OCI-LY3 (cell line): ENCODE measurements at regions not wholly inside any gene's neighbourhood (a gene's known extent, or its start where the extent isn't known, plus 50 kb on each side); places are given as distances from the start of the nearest gene placed in this dataset.

Source experiments
- H2AFZ ChIP-seq: fragments of 200-600, 300-600 bp; shearing (Covaris generic); 2 replicates; pipeline ENCODE4 v1.6.0; 2014; ENCODE audit warnings: antibody characterized with exemption, low read depth, low read length
- H3K27ac ChIP-seq: fragments of 200-600, 300-600 bp; sonication (generic); 2 replicates; pipeline ENCODE4 v1.5.1; 2014; ENCODE audit warnings: mild to moderate bottlenecking, low read length, moderate library complexity, mixed read lengths
- H3K27me3 ChIP-seq: fragments of 200-600, 300-600 bp; sonication (generic); 2 replicates; pipeline ENCODE4 v1.6.1; 2014; ENCODE audit warnings: low read depth, low read length, mixed read lengths
- H3K36me3 ChIP-seq: fragments of 200-600, 300-600 bp; sonication (generic); replicated peaks from 2 replicates; pipeline ENCODE3; 2014; ENCODE audit warnings: low read depth, low read length, mixed read lengths
- H3K4me1 ChIP-seq: fragments of 300-600, 200-600 bp; sonication (generic); 2 replicates; pipeline ENCODE4 v1.6.1; 2014; ENCODE audit warnings: low read length, mixed read lengths
- H3K4me2 ChIP-seq: fragments of 200-600, 300-600 bp; sonication (generic); 2 replicates; pipeline ENCODE4 v1.6.1; 2014; ENCODE audit warnings: low read length, mixed read lengths
- H3K4me3 ChIP-seq: fragments of 300-600, 200-600 bp; sonication (generic); 2 replicates; pipeline ENCODE4 v1.5.1; 2014; ENCODE audit warnings: antibody characterized with exemption, mild to moderate bottlenecking, low read length, moderate library complexity
- H3K79me2 ChIP-seq: fragments of 300-600, 200-600 bp; shearing (Covaris generic); 2 replicates; pipeline ENCODE4 v1.6.1; 2014; ENCODE audit warnings: mild to moderate bottlenecking, low read length, mixed read lengths
- H3K9ac ChIP-seq: fragments of 300-600, 200-600 bp; shearing (Covaris generic); 2 replicates; pipeline ENCODE4 v1.6.0; 2014; ENCODE audit warnings: mild to moderate bottlenecking, low read length, moderate library complexity
- H3K9me3 ChIP-seq: fragments of 200-600, 300-600 bp; shearing (Covaris generic); 2 replicates; pipeline ENCODE4 v1.6.1; 2014; ENCODE audit warnings: low read length, mixed read lengths; ENCODE audit not compliant: insufficient read depth
- H4K20me1 ChIP-seq: fragments of 200-600, 300-600 bp; sonication (generic); 2 replicates; pipeline ENCODE4 v1.6.1; 2016; ENCODE audit warnings: low read length, mixed read lengths; ENCODE audit not compliant: insufficient read depth
- EZH2phosphoT487 ChIP-seq: fragments of 200-600 bp; shearing (Covaris generic); IDR thresholded peaks from 2 replicates; pipeline ENCODE4 v1.6.1; 2018; ENCODE audit warnings: antibody characterized with exemption, mixed run types, low read depth
- TF ChIP-seq, protein P1 (sequence below): fragments of 200-600, 300-600 bp; sonication (generic); IDR thresholded peaks from 2 replicates; pipeline ENCODE4 v1.5.1; 2014; ENCODE audit warnings: antibody characterized with exemption, low read length, low read depth

DNA sequence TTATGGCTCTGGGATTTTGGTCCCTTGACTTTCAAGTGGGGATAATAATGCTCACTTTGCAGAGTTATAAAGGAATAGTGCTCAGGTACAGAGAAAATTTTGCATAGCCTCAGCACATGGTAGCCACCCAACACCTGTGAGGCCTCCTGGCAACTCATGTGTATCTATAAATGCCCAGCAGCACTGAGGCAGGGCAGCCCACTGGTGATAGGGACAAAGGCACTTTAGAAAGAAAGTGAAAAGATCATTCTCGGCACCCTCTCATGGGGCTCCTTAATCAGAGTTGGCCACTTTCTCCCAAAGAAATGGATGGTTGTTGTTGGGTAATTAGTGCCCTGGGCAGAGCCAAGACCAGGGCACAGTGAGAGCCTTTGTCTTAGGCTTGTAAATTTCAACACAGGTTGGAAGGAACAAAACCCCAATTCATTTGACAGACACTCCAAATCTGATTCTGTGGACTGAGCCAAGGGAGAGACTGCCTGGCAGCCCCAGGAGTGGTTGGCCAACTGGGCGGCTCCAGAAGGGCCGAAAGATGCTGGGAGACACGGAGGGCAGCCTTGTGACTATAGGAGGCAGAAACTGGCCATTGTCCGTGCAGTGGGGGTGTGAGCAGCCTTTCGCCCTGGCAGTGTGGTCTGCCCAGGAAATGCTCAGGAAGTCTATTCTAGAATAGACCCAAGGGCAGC lies 213.2 kb upstream of the RGMA start:
- TF ChIP-seq, protein P1, sequence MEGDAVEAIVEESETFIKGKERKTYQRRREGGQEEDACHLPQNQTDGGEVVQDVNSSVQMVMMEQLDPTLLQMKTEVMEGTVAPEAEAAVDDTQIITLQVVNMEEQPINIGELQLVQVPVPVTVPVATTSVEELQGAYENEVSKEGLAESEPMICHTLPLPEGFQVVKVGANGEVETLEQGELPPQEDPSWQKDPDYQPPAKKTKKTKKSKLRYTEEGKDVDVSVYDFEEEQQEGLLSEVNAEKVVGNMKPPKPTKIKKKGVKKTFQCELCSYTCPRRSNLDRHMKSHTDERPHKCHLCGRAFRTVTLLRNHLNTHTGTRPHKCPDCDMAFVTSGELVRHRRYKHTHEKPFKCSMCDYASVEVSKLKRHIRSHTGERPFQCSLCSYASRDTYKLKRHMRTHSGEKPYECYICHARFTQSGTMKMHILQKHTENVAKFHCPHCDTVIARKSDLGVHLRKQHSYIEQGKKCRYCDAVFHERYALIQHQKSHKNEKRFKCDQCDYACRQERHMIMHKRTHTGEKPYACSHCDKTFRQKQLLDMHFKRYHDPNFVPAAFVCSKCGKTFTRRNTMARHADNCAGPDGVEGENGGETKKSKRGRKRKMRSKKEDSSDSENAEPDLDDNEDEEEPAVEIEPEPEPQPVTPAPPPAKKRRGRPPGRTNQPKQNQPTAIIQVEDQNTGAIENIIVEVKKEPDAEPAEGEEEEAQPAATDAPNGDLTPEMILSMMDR, result no peak
- TF ChIP-seq EZH2phosphoT487, result no peak
- no peaks in the 10 kb centered on the region for H3K4me1 ChIP-seq
- H3K27me3 ChIP-seq, result peaks cover 7% of the 10 kb centered on the region
- no peak overlapping the region for H3K9ac ChIP-seq
- no peaks in the 10 kb centered on the region for H3K79me2 ChIP-seq
- H4K20me1 ChIP-seq, result no peaks in the 10 kb centered on the region
- no peak overlapping the region for H3K4me3 ChIP-seq
- no peaks in the 10 kb centered on the region for H3K36me3 ChIP-seq
- H3K9me3 ChIP-seq, result no peaks in the 10 kb centered on the region
- H3K4me2 ChIP-seq, result no peak overlapping the region
- H2AFZ ChIP-seq, result no peak overlapping the region
- no peak overlapping the region for H3K27ac ChIP-seq

DNA sequence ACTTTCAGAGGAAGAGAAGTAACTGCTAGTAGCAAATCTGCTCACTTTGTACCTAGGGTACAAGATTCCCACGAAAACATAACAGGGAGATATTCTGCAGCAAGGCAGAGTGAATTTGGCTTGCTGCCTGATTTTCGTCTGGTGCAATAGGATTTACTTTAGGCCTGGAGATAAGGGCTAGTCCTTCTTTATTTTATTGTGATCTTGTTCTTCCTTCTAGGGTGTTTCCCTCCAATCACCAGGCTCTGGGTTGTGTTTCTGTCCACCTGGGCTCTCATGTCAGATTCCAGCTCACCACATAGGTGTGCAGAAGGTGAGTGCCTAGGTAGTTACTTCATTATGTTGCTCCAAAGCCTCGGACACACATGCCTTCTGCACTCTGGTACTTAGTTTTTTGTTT lies 211.8 kb upstream of the RGMA start:
- Histone ChIP-seq H3K4me2 (no peak overlapping the region), H3K27ac (no peak overlapping the region), H3K9ac (no peak overlapping the region), H3K36me3 (no peaks in the 10 kb centered on the region), H2AFZ (no peak overlapping the region), H3K27me3 (peaks cover 7% of the 10 kb centered on the region), H3K4me3 (no peak overlapping the region), H4K20me1 (no peaks in the 10 kb centered on the region), H3K4me1 (no peaks in the 10 kb centered on the region), H3K9me3 (no peaks in the 10 kb centered on the region), H3K79me2 (no peaks in the 10 kb centered on the region)
- TF ChIP-seq, protein P1, result no peak
- TF ChIP-seq EZH2phosphoT487, result no peak

DNA sequence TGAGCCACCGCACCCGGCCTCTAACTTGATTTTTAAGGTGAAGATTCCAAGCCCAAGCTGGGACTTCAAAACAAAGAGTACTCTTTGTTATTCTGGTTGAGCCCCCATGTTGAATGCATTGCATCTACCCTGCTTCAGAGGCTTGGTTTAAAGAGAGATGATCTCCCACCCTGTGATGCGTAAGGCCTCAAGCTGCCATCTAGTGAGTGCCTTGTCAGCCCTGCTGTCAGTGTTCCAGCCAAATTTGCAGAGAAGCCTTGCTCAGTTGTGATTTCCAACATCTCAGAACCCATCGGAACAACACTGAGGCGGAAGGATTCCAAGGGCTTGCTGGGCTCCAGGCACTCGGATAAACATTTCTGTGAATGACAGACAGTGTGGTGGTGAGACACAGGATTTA lies 210.7 kb upstream of the RGMA start:
- Histone ChIP-seq H3K9me3 (no peaks in the 10 kb centered on the region), H3K9ac (no peak overlapping the region), H3K79me2 (no peaks in the 10 kb centered on the region), H3K27me3 (peaks cover 5% of the 10 kb centered on the region), H3K4me2 (no peak overlapping the region), H4K20me1 (no peaks in the 10 kb centered on the region), H3K4me1 (no peaks in the 10 kb centered on the region), H2AFZ (no peak overlapping the region), H3K36me3 (no peaks in the 10 kb centered on the region), H3K27ac (no peak overlapping the region), H3K4me3 (no peak overlapping the region)
- no peak for TF ChIP-seq EZH2phosphoT487
- TF ChIP-seq, protein P1, result no peak

DNA sequence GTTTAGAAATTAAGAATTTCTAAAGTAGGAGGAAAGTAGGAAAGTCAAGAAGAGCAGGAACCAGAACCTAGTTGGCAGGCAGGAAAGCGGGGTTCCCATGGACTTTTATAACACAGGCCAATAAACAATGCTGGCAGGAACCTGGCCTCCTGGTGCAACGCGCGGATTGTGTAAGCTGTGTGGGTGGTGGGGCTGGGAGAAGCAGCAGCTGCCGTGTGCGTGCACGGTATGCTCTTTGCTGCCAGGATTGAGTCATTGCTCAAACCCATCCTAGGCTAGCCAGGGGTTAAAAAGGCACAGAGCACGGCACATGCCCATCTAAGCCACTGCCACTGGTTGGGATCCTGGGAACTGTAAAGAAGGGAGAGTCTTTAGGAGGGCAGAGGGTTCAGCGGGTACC lies 209.9 kb upstream of the RGMA start:
- no peak overlapping the region for H3K27ac ChIP-seq

More for the DNA sequence above, 209.9 kb upstream of the RGMA start:
- no peaks in the 10 kb centered on the region for H3K79me2 ChIP-seq
- no peak for TF ChIP-seq EZH2phosphoT487
- TF ChIP-seq, protein P1, result no peak
- H3K27me3 ChIP-seq, result peaks cover 5% of the 10 kb centered on the region
- no peaks in the 10 kb centered on the region for H3K4me1 ChIP-seq
- H3K4me2 ChIP-seq, result no peak overlapping the region
- H3K36me3 ChIP-seq, result no peaks in the 10 kb centered on the region
- H3K4me3 ChIP-seq, result no peak overlapping the region
- H3K9me3 ChIP-seq, result no peaks in the 10 kb centered on the region
- H4K20me1 ChIP-seq, result no peaks in the 10 kb centered on the region
- no peak overlapping the region for H3K9ac ChIP-seq
- no peak overlapping the region for H2AFZ ChIP-seq
